ENCODE measurements at regions not wholly inside any gene's neighbourhood (a gene's known extent, or its start where the extent isn't known, plus 50 kb on each side); places are given as distances from the start of the nearest gene placed in this dataset.

GRCh38 chr15:77790481-77790880, 157.8 kb upstream of the LINGO1 start:
- intact Hi-C loops (cut with DNase I) = no loop called here
- DNase-seq = no peak

- intact Hi-C loops (cut with DNase I) = no loop called here
- no peak for DNase-seq
Observed at GRCh38 chr15:77786956-77787355, 154.2 kb upstream of the LINGO1 start.

DNA sequence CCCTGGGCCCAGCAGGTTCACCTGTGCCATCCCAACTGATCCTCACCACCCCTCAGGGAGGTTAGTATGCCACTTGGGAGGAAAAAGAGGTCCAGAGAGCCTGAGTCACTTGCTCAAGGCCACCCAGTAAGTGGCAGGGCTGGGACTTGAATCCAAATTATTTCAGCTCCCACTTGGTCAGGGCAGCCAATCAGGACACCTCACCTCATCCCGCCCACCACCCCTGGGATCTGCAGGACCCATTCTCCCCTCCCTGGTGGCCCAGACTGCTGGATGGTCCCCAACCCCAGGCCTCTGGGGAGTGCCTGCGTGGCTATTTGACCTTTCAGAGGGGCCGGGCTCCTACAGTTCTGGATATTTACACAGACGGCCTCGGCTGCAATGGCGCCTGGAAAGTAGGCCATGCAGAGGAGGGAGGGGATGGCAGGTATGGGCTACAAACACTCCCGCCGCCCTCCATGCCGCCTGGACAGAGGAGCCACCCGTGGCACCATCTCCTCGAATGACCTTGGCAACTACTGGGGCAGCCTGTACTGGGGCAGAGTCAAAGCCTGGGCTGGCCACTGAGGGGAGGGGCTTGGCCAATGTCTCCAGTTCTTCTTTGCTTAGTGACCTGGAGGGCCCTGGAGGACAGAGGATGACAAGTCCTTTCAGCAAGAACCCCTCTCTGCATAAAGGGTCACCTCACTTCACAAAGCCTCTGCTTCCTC, 153.6 kb upstream of the LINGO1 start:
- intact Hi-C loops (cut with DNase I) = no loop called here
- no peak for DNase-seq

DNA sequence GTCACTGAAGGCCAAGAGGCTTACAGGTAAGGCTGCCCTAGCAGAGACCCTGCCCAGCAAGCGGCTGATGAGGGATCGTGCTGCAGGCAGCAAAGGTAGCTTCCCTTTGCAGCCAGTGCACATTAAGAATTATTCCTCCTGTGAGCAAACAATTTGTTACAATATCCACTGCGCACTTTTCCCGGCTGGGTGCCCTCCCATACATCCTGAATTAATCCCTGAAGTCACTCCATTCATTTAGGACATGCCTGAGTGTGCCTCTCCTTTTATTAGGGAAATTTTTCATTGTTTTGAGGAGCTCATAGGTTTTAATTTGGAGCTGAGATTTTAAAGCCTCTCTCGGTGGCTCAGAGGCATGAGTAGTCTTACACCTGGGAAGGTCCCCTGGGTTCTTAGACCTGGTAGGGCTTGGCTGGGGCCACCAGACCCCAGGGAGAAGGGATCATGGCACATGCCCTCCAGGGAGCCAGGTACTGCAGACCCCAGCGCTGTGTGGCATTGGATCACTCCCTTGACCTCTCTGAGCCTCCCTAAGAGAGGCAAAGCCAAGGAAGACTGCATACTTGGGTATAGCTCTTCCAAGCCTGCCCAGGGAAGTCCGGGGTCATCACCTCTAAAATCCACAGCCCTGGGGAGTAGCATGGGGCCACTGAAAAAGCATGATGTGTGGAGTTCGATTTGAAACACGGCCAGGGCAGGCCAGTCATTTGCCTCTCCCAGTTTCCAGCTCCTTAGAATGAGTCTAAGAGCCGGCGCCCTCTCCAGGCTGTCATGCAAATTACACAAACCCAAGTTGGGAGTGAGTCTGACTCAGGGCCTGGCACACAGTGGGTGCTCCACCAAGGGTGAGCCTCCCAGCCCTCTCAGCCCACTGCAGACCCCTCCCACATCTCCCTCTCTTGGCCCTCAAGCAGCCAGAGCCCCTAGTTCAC, 151.9 kb upstream of the LINGO1 start:
- intact Hi-C loops (cut with DNase I) = no loop called here
- peak in 22 of 42 donors; percentile 7 to 53 (median 26) for DNase-seq

DNA sequence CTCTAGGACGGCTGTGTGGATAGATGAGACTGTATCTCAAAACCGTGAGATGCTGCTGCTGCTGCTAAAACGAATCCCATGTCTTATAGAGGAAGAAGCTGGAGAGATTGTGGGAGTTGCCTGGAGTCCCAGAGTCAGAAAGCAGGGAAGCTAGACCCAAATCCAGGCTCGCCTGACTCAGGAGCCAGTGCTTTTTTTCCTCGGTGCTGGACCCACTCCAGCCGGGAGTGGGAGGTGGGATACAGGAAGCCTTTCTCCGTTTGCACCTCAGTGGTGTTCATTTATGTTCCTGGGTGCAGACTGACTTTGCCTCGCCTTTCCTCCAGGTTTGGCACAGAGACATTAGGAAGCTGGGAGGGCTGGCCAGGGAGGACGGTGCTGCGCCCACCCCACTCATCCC, 150.9 kb upstream of the LINGO1 start:
- intact Hi-C loops (cut with DNase I) = no loop called here
- no peak for DNase-seq

DNA sequence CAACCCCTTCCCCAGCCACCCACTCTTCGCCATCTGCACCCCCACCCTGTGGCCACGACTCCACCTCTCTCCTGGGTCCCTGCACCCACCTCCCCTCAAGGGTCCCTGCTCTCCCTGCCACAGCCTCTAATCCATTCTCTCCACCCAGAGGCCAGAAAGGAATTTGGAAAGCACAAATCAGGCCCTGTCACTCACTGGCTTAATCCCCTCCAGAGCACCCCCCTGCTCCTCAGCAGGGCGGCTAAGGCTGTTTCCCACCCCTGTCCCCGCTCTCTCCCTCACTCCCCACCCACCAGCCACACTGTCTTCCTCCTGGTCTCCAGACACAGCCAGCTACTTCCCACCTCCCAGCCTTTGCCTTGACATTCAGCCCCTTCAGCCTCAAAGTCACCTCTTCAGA, 150.0 kb upstream of the LINGO1 start:
- DNase-seq = no peak
- intact Hi-C loops (cut with DNase I) = no loop called here

DNA sequence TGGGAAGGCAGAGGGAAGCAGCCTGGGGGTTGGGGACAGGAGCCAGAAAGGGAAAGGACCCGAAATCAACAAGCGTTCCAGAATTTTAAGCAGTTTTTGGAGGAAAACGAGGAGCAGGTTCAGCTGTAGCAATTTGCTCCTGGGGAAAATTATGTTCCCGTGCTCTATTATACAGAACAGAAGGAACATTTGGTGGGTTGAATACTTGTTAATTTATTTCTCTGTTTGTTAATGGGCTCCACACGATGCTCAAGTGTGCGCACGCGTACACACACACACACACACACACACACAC, 149.2 kb upstream of the LINGO1 start:
- intact Hi-C loops (cut with DNase I) = no loop called here
- DNase-seq = no peak

GRCh38 chr15:77781151-77781945, 148.6 kb upstream of the LINGO1 start:
- intact Hi-C loops (cut with DNase I) = no loop called here
- DNase-seq = no peak

DNA sequence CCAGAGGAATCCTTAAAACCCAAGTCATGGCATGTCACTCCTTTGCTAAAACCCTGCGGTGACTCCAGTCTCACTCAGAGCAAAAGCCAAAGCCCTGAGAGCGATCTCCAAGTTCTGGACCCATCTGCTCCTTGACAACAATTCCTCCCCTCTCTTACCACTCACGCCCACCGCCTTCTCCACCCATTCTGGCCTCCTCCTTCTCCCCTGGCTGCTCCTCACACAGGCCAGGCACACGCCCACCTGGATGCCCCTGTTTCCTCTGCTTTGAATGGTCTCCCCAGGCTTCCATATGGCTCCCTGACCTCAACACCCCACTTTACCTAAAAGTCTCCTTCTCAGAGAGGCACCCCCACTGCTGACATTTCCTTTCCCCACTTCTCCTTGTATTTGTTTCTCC, 146.1 kb upstream of the LINGO1 start:
- DNase-seq = no peak
- intact Hi-C loops (cut with DNase I) = no loop called here

DNA sequence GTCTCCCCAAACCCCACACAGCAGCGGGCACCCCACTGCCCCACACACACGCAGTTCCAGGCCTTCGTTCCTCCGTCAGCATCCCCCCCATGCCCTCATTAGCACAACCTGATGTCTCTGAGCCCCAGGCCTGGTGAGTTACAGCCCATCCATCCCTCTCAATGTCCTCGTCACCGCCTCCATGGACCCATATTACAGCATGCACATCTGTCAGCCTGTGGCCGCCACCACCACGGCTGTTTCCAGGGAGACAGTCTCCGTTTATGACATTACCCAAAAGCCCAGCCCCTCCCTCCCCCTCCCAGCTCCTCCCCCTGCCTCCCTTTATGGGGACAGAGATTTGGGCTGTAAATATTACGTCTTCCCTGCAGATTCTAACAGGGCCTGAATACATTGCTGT, 143.1 kb upstream of the LINGO1 start:
- intact Hi-C loops (cut with DNase I) = no loop called here
- no peak for DNase-seq

DNA sequence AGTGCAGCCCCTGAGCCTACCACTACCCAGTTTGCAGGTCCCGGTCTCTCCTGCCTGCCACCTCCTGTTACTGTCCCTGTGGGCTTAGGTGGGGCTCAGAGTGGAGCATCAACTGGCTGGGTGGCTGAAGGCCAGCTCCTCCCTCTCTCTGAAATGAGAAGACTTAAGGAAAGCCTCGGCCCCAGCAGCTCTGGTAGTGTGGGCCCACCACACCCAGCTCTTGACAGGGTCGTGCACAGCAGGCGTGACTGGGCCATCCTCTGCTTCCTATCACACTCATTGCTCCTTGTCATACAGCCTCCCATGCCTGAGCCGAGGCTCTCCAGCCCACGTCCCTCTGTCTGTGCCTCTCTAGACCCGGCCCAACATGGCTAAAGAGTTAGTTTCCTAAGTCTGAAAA, 142.7 kb upstream of the LINGO1 start:
- intact Hi-C loops (cut with DNase I) = no loop called here
- DNase-seq = no peak

GRCh38 chr15:77774350-77774749, 141.6 kb upstream of the LINGO1 start:
- DNase-seq = no peak
- intact Hi-C loops (cut with DNase I) = no loop called here

- no peak for DNase-seq
- intact Hi-C loops (cut with DNase I) = no loop called here
Observed at GRCh38 chr15:77773903-77774302, 141.2 kb upstream of the LINGO1 start.

GRCh38 chr15:77772641-77773402, 140.1 kb upstream of the LINGO1 start:
- no peak for DNase-seq
- intact Hi-C loops (cut with DNase I) = no loop called here

GRCh38 chr15:77771616-77772015, 138.9 kb upstream of the LINGO1 start:
- DNase-seq = no peak
- intact Hi-C loops (cut with DNase I) = no loop called here

GRCh38 chr15:77769700-77770099, 137.0 kb upstream of the LINGO1 start:
- intact Hi-C loops (cut with DNase I) = no loop called here

GRCh38 chr15:77768521-77769078, 135.9 kb upstream of the LINGO1 start:
- intact Hi-C loops (cut with DNase I) = no loop called here
- DNase-seq = no peak

More at GRCh38 chr15:77769700-77770099, 137.0 kb upstream of the LINGO1 start:
- no peak for DNase-seq

DNA sequence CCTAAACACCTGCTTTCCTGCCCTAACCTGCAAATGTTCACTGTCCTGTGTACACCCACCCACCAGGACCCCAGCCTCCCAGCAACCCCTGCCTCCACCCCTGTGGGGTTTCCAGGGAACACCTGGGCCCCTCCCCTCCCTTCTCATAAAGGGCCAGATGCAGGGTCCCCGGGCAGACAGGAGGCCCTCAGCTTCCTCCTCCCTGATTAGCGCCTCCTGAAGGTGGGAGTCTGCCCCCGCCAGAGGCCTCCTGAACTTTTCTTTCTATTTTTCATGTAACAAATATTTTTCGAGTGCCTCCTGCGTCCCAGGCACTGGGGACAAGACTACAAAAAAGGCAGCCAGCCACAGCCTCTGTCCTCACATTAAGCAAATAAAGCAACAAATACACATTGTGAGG, 135.4 kb upstream of the LINGO1 start:
- no peak for DNase-seq
- intact Hi-C loops (cut with DNase I) = no loop called here

DNA sequence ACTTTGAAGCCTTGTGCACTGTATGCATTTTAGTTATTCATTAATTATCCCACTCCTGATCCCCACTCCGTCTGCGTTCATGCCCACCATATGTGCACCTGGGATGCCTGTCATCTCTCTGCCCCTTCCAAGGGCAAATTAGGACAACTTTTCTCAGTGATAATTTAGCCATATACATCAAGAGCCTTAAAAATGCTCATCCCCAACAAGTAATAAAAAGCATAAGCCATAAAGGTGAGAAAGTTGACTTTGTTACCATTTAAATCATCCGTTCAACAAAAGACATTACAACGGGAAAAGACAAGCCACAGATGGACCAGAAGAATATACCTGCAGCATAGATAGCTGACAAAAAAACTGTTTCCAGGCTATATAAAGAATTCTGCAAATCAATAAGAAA, 131.4 kb upstream of the LINGO1 start:
- DNase-seq = no peak
- intact Hi-C loops (cut with DNase I) = no loop called here

Measured in head of caudate nucleus (tissue), 42 donors.